Activated CD4-positive, alpha-beta T cell treated with anti-CD3 and anti-CD28 coated beads, Interleukin-2, amount 10 ng/mL, durations not matched to agents 7 days and 5 days (primary cell): ENCODE measurements at regions not wholly inside any gene's neighbourhood (a gene's known extent, or its start where the extent isn't known, plus 50 kb on each side); places are given as distances from the start of the nearest gene placed in this dataset.
"Not testable (repeated sequence)": the region's sequence is repeated elsewhere in the genome, so short reads cannot be mapped to it uniquely, and the experiment has no call there.

ENCODE experiments used
- CTCF ChIA-PET: fragments of 350-600 bp; sonication (Branson Sonifier 250); formaldehyde crosslinking; loops from one replicate; lab custom pipeline; 2021; ENCODE audit warnings: antibody characterized with exemption; lab: Charles Lee
- POLR2A ChIA-PET: fragments of 350-600 bp; sonication (Branson Sonifier 250); formaldehyde crosslinking; loops from one replicate; lab custom pipeline; 2021; ENCODE audit warnings: antibody characterized with exemption; lab: Charles Lee
- DNase-seq: peaks from one replicate; pipeline ENCODE4 v3.0.0-alpha.2; 2020
- H3K27ac Mint-ChIP-seq: one replicate; pipeline ENCODE4 v1.8.0; 2021; ENCODE audit warnings: mild to moderate bottlenecking, moderate library complexity, mixed read lengths
- H3K27me3 Mint-ChIP-seq: one replicate; pipeline ENCODE4 v1.8.0; 2021; ENCODE audit warnings: mixed read lengths
- H3K36me3 Mint-ChIP-seq: one replicate; pipeline ENCODE4 v1.8.0; 2021; ENCODE audit warnings: low read depth, mixed read lengths
- H3K4me1 Mint-ChIP-seq: one replicate; pipeline ENCODE4 v1.8.0; 2021; ENCODE audit warnings: mixed read lengths
- H3K4me3 Mint-ChIP-seq: one replicate; pipeline ENCODE4 v1.8.0; 2021; ENCODE audit warnings: mild to moderate bottlenecking, moderate library complexity, mixed read lengths
- H3K9me3 Mint-ChIP-seq: one replicate; pipeline ENCODE4 v1.8.0; 2021; ENCODE audit warnings: mixed read lengths

GRCh38 chrY:26638063-26638462 is 1016.1 kb downstream of the CDY1 start:
- H3K36me3 Mint-ChIP-seq = peaks cover 18% of the 10 kb centered on the region
- H3K4me3 Mint-ChIP-seq = no peak overlapping the region
- DNase-seq = no peak
- H3K9me3 Mint-ChIP-seq = peaks cover 50% of the 10 kb centered on the region
- no peak overlapping the region for H3K27ac Mint-ChIP-seq
- no peaks in the 10 kb centered on the region for H3K27me3 Mint-ChIP-seq
- no peaks in the 10 kb centered on the region for H3K4me1 Mint-ChIP-seq
- ChIA-PET CTCF (no interaction called here), POLR2A (no interaction called here)

GRCh38 chrY:26645856-26646255 is 1023.9 kb downstream of the CDY1 start:
- H3K27me3 Mint-ChIP-seq, H3K36me3 Mint-ChIP-seq, H3K27ac Mint-ChIP-seq, H3K4me3 Mint-ChIP-seq, DNase-seq, POLR2A ChIA-PET, H3K4me1 Mint-ChIP-seq, CTCF ChIA-PET: not testable (repeated sequence)
- H3K9me3 Mint-ChIP-seq = peaks cover 27% of the 10 kb centered on the region

- peaks cover 18% of the 10 kb centered on the region for H3K9me3 Mint-ChIP-seq
- H3K36me3 Mint-ChIP-seq, H3K4me1 Mint-ChIP-seq, POLR2A ChIA-PET, CTCF ChIA-PET, H3K27ac Mint-ChIP-seq, H3K27me3 Mint-ChIP-seq, DNase-seq, H3K4me3 Mint-ChIP-seq: not testable (repeated sequence)
These were observed 1026.3 kb downstream of the CDY1 start for GRCh38 chrY:26648240-26648639.

GRCh38 chrY:26664245-26664644 is 1042.3 kb downstream of the CDY1 start:
- CTCF ChIA-PET, DNase-seq, POLR2A ChIA-PET, H3K4me3 Mint-ChIP-seq, H3K4me1 Mint-ChIP-seq, H3K27ac Mint-ChIP-seq, H3K27me3 Mint-ChIP-seq: not testable (repeated sequence)
- Mint-ChIP-seq H3K9me3 (peaks cover 39% of the 10 kb centered on the region), H3K36me3 (peaks cover 13% of the 10 kb centered on the region)

GRCh38 chrY:26666691-26667090 is 1044.8 kb downstream of the CDY1 start:
- POLR2A ChIA-PET, H3K27me3 Mint-ChIP-seq: not testable (repeated sequence)
- peaks cover 45% of the 10 kb centered on the region for H3K9me3 Mint-ChIP-seq

GRCh38 chrY:26669243-26669642 is 1047.3 kb downstream of the CDY1 start:
- CTCF ChIA-PET, POLR2A ChIA-PET, H3K27ac Mint-ChIP-seq, DNase-seq, H3K4me3 Mint-ChIP-seq, H3K27me3 Mint-ChIP-seq, H3K4me1 Mint-ChIP-seq: not testable (repeated sequence)
- Mint-ChIP-seq H3K36me3 (peaks cover 20% of the 10 kb centered on the region), H3K9me3 (peaks cover 32% of the 10 kb centered on the region)

More at GRCh38 chrY:26666691-26667090, 1044.8 kb downstream of the CDY1 start:
- peaks cover 26% of the 10 kb centered on the region for H3K36me3 Mint-ChIP-seq
- H3K4me1 Mint-ChIP-seq, H3K4me3 Mint-ChIP-seq, H3K27ac Mint-ChIP-seq, CTCF ChIA-PET: not testable (repeated sequence)
- peak; percentile 5 for DNase-seq

GRCh38 chrY:26670360-26670871 is 1048.5 kb downstream of the CDY1 start:
- H3K27me3 Mint-ChIP-seq, H3K27ac Mint-ChIP-seq, POLR2A ChIA-PET, H3K4me1 Mint-ChIP-seq, CTCF ChIA-PET, H3K4me3 Mint-ChIP-seq: not testable (repeated sequence)
- DNase-seq = peak; percentile 28
- H3K9me3 Mint-ChIP-seq = peaks cover 27% of the 10 kb centered on the region
- H3K36me3 Mint-ChIP-seq = peaks cover 19% of the 10 kb centered on the region

- H3K4me3 Mint-ChIP-seq, H3K4me1 Mint-ChIP-seq, POLR2A ChIA-PET, H3K27ac Mint-ChIP-seq, CTCF ChIA-PET, H3K27me3 Mint-ChIP-seq: not testable (repeated sequence)
- H3K9me3 Mint-ChIP-seq = peaks cover 27% of the 10 kb centered on the region
- DNase-seq = peak; percentile 38
- H3K36me3 Mint-ChIP-seq = peaks cover 19% of the 10 kb centered on the region
These were observed 1049.3 kb downstream of the CDY1 start for GRCh38 chrY:26670881-26671879.
